Gastroesophageal sphincter (tissue), 3 donors: ENCODE measurements at regions not wholly inside any gene's neighbourhood (a gene's known extent, or its start where the extent isn't known, plus 50 kb on each side); places are given as distances from the start of the nearest gene placed in this dataset.

ENCODE experiments used
- CTCF ChIP-seq, 4 experiments: fragments of 200-600 bp in 2 of 4; fragments of 450-650 bp in 2 of 4; sonication (generic) in 1 of 4; IDR thresholded peaks; one replicate each; pipeline ENCODE4 v1.5.1; 2017 to 2019; ENCODE audit warnings: antibody characterized with exemption in 4 of 4, mild to moderate bottlenecking in 2 of 4, moderate library complexity in 2 of 4
- POLR2AphosphoS5 ChIP-seq: sonication (generic); formaldehyde crosslinking; IDR thresholded peaks from one replicate; pipeline ENCODE4 v1.6.1; 2017; ENCODE audit warnings: antibody characterized with exemption

DNA sequence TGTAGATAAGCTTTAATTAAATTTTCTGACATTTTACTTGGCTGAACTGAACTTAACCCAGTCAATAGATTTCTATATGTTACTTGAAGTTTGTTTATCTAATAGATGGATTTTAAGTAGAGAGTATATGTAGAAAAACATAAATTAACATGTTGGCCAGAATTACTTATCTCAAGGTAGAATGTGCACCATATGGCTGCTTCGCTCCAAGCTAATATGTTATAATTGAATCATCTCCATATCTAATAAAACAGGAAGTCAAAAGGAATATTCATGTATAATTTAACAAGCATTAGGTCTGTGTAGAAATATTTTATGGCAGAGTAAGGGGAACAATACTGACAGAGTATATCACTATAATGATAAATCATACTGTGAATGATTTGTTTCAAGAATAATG lies 650.7 kb upstream of the ALCAM start:
- no peak for TF ChIP-seq CTCF (IDR thresholded peaks at IDR 0.05)
- TF ChIP-seq POLR2AphosphoS5 = no peak
